ENCODE measurements at regions not wholly inside any gene's neighbourhood (a gene's known extent, or its start where the extent isn't known, plus 50 kb on each side); places are given as distances from the start of the nearest gene placed in this dataset.

- DNase-seq (ENCODE audit: low read depth in 4 of 4, low spot score in 2 of 4), result no peak
Measured at GRCh38 chr2:150417278-150417677, 70.2 kb downstream of the RND3 start.

DNA sequence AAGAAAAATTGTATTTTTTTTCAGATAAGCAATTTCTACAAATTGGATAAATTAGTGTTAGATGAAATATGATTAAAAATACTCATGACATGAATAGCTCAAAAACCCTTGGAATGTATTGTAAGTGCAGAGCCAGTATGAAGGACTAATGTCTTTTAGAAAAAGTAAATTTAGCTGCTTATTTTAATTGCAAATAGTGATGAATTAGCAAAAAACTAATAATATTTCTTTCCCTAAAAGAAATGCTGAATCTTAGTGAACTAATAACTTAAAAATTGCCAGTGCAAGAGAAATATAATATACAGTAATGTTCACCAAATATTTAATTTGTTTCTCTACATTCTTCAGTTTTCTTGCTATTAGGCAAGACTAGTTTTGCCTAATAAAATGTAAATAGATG lies 72.4 kb downstream of the RND3 start:
- DNase-seq (ENCODE audit: low read depth in 4 of 4, low spot score in 2 of 4), result no peak

DNA sequence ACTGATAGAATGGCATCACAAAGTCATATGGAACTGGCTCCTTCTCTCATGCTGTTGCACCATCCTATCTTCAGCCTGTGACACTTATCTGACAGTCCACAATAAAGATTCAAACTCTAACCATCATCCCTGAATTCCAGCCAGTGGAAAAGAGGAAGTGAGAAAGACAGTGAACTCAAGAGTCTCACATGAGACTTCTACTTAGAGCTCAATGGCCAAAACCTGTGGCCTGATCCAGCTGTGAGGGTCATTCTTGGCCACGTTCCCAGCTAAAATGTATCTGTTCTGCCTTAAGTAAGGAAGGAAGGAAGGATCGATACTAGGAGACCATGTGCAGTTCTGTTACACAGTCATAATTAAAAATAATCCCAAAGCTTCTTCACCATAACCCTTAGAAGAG lies 73.6 kb downstream of the RND3 start:
- no peak for DNase-seq (ENCODE audit: low read depth in 4 of 4, low spot score in 2 of 4)

DNA sequence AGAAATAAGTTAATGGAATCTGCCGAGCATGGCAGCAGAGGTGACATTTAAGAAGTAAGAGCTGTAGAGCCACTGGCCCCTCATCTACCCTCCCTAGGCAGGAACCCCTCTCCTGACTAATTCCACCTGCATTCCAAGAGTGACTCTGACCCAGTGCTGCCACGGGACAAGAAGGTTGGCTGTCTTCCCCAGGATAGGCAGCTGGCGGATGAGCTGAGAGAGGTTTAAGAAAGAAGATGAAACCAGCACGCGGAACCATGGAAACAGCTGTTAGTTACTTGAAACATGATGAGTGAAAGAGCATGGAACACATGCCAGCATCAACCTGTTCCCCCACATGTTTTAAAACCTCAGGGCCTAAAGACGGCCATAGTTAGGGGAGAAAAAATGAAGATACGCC lies 74.1 kb downstream of the RND3 start:
- no peak for DNase-seq (ENCODE audit: low read depth in 4 of 4, low spot score in 2 of 4)

DNA sequence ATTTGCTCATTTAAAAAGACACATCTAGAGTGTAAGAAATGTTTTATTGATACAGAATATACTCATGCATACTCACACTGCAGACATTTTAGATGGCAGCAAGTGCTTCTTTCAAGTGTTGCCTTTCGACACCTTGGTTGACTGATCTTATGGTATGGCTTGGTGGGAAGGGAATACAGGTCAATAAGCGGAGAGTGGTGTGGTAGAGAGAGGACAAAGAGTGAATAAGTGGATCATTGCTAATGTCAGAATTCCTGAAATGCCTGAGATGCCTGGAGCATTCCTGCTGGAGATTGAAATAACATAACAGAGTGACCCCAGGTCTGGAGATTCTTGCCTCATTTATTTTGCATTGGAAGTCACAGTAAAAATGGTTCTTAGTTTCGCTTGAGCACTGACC lies 76.7 kb downstream of the RND3 start:
- no peak for DNase-seq (ENCODE audit: low read depth in 4 of 4, low spot score in 2 of 4)

DNA sequence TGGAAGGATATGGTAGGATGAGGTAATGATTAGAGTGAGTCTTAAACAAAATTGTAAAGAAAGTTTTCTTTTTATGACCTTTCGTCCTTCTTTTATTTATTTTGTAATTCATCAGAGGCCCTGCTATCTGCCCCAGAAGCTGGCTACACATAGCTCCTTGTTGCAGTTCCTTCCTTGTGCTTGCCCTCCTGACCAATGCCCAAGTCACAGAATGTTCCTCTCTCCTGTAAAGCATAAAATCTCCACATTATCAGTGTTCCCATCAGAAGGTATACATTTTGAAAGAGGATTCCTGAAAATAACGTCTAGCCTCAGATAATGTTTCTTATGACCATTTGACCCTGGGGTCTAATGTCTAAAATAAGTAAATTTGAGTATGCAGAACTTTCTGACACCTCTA lies 78.3 kb downstream of the RND3 start:
- no peak for DNase-seq (ENCODE audit: low read depth in 4 of 4, low spot score in 2 of 4)

- no peak for DNase-seq (ENCODE audit: low read depth in 4 of 4, low spot score in 2 of 4)
Measured at GRCh38 chr2:150404147-150404546, 83.3 kb downstream of the RND3 start.

DNA sequence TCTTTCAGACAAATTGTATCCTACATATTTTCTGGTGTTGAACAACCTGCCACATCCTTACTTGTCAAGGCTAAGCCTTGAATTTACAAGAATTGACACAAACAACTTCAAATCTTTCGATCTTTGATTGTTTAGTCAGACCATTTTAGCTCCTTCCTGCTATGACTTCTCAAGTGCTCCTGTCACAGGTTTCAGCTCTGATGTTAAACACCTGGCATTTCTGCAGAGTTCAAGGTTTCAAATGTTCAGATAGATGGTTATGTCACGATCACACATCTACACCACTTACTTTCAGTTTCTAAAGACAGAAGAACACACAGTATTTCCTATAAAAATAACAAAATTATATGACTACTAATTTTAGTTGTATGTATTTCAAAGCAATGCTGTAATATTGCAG lies 84.0 kb downstream of the RND3 start:
- DNase-seq (ENCODE audit: low read depth in 4 of 4, low spot score in 2 of 4), result no peak

DNA sequence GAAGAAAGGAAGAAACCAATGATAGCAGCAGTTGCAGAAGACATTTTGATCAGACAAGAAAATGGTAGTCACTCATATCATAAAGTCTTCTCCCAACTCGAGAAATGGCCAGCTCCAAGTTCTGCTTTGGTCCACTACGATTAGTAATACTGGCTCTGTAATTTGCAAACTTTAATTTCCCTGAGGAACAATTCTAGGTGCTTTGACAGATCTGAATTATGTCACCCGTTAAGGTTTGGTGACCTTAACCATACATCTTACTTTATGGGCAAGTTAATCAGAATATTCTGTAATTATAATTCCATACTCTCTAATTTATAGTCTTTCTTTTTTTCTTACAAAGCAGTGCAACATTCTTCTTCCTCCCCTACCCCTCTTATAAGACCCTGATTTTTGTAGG lies 84.5 kb downstream of the RND3 start:
- no peak for DNase-seq (ENCODE audit: low read depth in 4 of 4, low spot score in 2 of 4)

DNA sequence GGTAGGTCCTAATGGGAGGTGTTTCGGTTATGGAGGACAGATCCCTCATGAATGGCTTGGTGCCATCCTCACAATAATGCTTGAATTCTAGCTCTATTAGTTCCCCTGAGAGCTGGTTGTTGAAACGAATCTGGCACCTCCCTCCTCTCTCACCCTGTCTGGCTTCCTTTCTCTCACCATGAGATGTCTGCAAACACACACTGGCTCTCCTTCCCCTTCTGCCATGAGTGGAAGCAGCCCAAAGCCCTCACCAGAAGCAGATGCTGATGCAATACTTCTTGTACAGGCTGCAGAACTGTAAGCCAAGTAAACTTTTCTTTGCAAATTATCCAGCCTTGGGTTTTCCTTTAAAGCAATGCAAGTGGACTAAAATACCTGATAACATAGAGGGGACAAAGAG lies 86.6 kb downstream of the RND3 start:
- no peak for DNase-seq (ENCODE audit: low read depth in 4 of 4, low spot score in 2 of 4)

GRCh38 chr2:150392614-150393013 lies 94.9 kb downstream of the RND3 start:
- no peak for DNase-seq (ENCODE audit: low read depth in 4 of 4, low spot score in 2 of 4)

- DNase-seq (ENCODE audit: low read depth in 4 of 4, low spot score in 2 of 4), result no peak
Measured at GRCh38 chr2:150391779-150392178, 95.7 kb downstream of the RND3 start.

DNA sequence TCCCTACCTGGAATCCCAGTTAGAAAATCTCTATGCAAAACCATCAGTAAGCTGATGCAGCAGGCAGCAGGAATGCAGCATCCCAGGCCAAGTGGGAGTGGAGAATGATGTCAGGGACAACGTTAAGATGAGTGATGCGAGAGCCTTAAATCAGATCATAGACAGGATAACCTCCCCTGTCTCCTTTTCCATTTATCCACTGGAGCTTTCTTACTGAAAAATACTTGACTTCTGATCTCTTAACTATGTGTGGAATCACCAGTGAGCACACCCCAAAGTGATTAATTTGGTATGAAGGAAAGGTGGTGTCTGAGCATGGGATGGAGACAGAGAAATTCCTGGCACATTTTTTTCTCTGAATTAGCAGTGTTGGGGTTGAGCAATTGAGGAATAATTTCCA lies 98.0 kb downstream of the RND3 start:
- DNase-seq (ENCODE audit: low read depth in 4 of 4, low spot score in 2 of 4), result no peak

DNA sequence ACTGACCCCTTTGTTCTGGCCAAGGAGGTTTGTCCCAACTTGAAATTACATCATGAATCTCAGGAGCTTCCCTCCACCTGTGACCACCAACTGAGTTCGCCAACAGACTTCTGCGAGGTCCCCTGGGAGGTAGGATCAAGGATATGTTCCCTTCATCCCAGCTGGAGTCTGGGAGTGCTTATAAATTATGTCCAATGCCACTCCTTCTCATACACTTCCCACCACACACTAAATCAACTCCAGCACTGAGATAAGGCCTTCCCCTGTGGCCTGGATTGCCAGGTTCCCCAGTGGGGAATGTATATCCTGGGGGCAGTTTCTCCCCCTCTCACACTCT lies 99.2 kb downstream of the RND3 start:
- DNase-seq (ENCODE audit: low read depth in 4 of 4, low spot score in 2 of 4), result no peak

DNA sequence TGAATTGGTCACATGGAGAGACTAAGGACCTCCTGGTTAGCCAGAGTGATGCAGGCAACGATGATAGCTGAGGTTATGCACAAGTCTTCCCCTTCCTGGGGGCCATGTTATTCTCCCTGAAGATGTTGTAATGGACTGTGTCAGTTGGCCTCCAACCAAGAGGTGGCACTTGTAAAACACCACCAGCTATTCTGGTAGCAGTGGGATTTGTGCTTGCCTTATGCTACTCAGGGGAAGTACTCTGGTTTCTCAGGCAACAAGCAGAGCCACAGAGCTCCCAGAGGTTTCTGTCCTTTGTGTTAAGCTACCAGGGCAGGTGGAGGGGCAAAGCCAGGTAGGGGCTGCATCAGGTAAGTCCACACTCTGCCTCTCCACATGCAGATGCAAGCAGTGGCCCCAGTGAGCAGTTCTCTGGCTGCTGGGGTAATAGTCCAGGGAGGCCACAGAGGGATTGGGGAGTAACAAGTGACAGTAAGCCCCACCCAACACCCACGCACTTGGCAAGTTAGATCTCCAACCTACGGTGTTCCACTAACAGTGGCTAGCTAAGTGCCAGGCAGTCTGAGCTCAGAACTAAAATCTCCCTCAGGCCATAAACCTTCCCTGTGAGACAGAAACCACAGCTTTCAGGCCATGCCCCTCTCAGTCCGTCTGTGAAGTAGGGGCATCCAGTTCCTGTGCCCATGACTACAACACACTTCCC lies 99.7 kb downstream of the RND3 start:
- DNase-seq (ENCODE audit: low read depth in 4 of 4, low spot score in 2 of 4), result no peak

GRCh38 chr2:150385211-150385610 lies 102.3 kb downstream of the RND3 start:
- DNase-seq (ENCODE audit: low read depth in 4 of 4, low spot score in 2 of 4), result no peak

DNA sequence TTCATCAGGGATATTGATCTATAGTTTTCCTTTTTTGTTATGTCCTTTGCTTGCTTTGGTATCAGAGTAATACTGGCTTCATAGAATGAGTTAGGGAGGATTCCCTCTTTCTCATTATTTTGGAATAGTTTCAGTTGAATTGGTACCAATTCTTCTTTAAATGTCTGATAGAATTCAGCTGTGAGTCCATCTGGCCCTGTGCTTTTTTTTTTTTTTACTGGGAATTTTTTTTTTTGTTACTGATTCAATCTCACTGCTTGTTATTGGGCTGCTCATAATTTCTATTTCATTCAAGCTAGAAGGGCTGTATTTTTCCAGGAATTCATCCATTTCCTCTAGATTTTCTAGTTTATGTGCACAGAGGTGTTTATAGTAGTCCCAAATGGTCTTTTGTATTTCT lies 103.9 kb downstream of the RND3 start:
- no peak for DNase-seq (ENCODE audit: low read depth in 4 of 4, low spot score in 2 of 4)

GRCh38 chr2:150379166-150379565 lies 108.3 kb downstream of the RND3 start:
- DNase-seq (ENCODE audit: low read depth in 4 of 4, low spot score in 2 of 4), result no peak

- DNase-seq (ENCODE audit: low read depth in 4 of 4, low spot score in 2 of 4), result no peak
Measured at GRCh38 chr2:150378686-150379085, 108.8 kb downstream of the RND3 start.

DNA sequence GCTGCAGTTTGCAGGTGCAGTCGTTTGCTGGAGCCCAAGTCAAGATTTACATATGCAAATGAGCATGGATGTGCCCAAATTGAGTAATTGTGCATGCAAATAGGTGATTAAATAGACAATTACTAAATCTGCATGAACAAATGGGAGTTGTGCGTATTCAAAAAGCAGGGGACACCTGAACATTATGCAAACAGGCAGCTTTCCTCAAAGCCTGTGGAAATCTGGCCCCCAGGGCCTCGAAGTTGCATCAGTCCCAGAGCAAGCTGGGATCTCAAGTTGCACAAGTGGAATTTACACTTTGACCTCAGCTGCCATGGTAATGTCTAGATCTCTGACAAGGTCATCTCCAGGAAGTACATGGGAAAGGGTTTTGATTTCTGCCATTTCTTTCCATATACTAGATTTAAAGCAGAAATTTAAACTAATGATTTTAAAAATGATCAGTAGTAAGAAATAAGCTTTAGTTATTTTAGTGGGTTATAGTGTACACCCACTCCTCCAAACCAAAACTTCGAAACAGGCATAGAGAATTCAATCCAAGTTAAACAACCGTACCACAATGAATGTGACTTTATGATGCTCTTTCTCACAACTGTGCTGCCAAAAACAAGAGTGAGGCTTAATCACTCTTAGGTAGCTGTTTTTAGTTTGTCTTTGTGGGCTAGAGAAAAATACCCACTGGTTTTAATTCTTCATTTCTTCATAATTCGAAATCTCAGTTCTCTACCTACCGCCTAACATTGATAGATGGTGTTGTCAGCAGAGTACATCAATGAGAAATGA lies 110.7 kb downstream of the RND3 start:
- DNase-seq (ENCODE audit: low read depth in 4 of 4, low spot score in 2 of 4), result peak in 2 of 4 donors; percentile 25 to 32

GRCh38 chr2:150375333-150375732 lies 112.1 kb downstream of the RND3 start:
- no peak for DNase-seq (ENCODE audit: low read depth in 4 of 4, low spot score in 2 of 4)

DNA sequence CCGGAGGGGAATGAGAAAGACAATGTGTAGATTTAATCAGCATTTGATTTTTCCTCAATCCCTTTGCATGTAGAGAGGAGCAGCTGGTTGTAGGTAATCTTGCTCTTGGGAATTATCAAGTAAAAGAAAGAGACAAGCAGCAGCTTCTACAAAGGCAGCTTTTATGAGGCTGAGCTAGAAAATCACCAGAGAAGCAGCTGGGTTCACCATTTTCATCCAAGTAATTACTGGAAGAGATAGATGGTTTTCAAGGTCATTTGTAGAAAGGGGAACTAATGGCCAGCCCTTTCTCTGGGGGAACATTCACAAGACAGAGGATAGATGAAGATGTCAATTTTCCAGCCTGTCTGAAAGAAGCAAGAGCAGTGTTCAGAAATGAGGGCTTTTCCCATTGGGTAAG lies 113.0 kb downstream of the RND3 start:
- no peak for DNase-seq (ENCODE audit: low read depth in 4 of 4, low spot score in 2 of 4)

DNA sequence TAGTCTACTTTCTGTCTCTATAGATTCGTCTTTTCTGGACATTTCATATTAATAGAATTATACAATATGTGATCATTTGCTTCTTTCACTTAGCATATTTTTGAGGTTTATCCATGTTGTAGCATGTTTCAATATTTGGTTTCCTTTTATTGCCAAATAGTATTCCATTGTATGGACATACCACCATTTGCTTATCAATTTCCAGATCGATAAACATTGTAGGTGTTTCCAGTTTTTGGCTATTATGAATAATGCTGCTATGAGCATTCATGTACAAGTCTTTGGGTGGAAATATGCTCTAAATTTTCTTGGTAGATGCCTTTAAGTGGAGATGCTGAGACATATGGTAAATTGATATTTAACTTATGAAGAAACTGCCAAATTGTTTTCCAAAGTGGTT lies 114.1 kb downstream of the RND3 start:
- DNase-seq (ENCODE audit: low read depth in 4 of 4, low spot score in 2 of 4), result no peak
